NCI-H2171 treated with DMSO at 0.1 percent for 48 hours (cell line): ENCODE measurements at regions not wholly inside any gene's neighbourhood (a gene's known extent, or its start where the extent isn't known, plus 50 kb on each side); places are given as distances from the start of the nearest gene placed in this dataset.
"Not testable (repeated sequence)": the region's sequence is repeated elsewhere in the genome, so short reads cannot be mapped to it uniquely, and the experiment has no call there.

Experiments used
- DNase-seq: peaks from one replicate; lab custom pipeline; 2025; lab: John Stamatoyannopoulos, UW

- not testable (repeated sequence) for DNase-seq
These were observed 50.2 kb upstream of the FCGR2A start for GRCh38 chr1:161454865-161455707.

GRCh38 chr1:161453950-161454864 lies 51.0 kb upstream of the FCGR2A start:
- DNase-seq = not testable (repeated sequence)

- DNase-seq = not testable (repeated sequence)
These were observed 53.4 kb upstream of the FCGR2A start for GRCh38 chr1:161451698-161452348.

GRCh38 chr1:161447760-161448332 lies 57.4 kb upstream of the FCGR2A start:
- DNase-seq = not testable (repeated sequence)

GRCh38 chr1:161447040-161447759 lies 58.1 kb upstream of the FCGR2A start:
- not testable (repeated sequence) for DNase-seq

GRCh38 chr1:161444725-161445124 lies 60.5 kb upstream of the FCGR2A start:
- DNase-seq = not testable (repeated sequence)

- not testable (repeated sequence) for DNase-seq
These were observed 61.0 kb upstream of the FCGR2A start for GRCh38 chr1:161444255-161444654.

- DNase-seq = no peak
These were observed 64.9 kb upstream of the FCGR2A start for GRCh38 chr1:161440312-161440894.

GRCh38 chr1:161439280-161440232 lies 65.7 kb upstream of the FCGR2A start:
- no peak for DNase-seq

- DNase-seq = not testable (repeated sequence)
These were observed 65.5 kb upstream of the CFAP126 start for GRCh38 chr1:161433191-161433590.

- DNase-seq = no peak
These were observed 64.4 kb upstream of the CFAP126 start for GRCh38 chr1:161432091-161432490.

- no peak for DNase-seq
These were observed 60.2 kb upstream of the CFAP126 start for GRCh38 chr1:161427733-161428516.

GRCh38 chr1:161422914-161423313 lies 55.2 kb upstream of the CFAP126 start:
- not testable (repeated sequence) for DNase-seq

GRCh38 chr1:161421456-161421855 lies 53.8 kb upstream of the CFAP126 start:
- DNase-seq = peak; percentile 56

- no peak for DNase-seq
These were observed 53.2 kb upstream of the CFAP126 start for GRCh38 chr1:161420763-161421455.

GRCh38 chr1:161417536-161417935 lies 49.9 kb upstream of the CFAP126 start:
- DNase-seq = not testable (repeated sequence)
